Colonic mucosa (tissue), 4 donors: ENCODE measurements at regions not wholly inside any gene's neighbourhood (a gene's known extent, or its start where the extent isn't known, plus 50 kb on each side); places are given as distances from the start of the nearest gene placed in this dataset.
"Not testable (repeated sequence)": the region's sequence is repeated elsewhere in the genome, so short reads cannot be mapped to it uniquely, and the experiment has no call there.

Experiments
- DNase-seq: peaks from one replicate; pipeline ENCODE4 v3.0.0-alpha.2; 2020
- H3K27ac ChIP-seq: fragments of 200-600 bp; one replicate; pipeline ENCODE4 v1.8.0; 2021
- H3K27me3 ChIP-seq: fragments of 200-600 bp; one replicate; pipeline ENCODE4 v1.8.0; 2021
- H3K36me3 ChIP-seq: fragments of 200-600 bp; one replicate; pipeline ENCODE4 v1.8.0; 2021
- H3K4me1 ChIP-seq: fragments of 200-600 bp; one replicate; pipeline ENCODE4 v1.8.0; 2021; ENCODE audit warnings: mild to moderate bottlenecking
- H3K4me3 ChIP-seq: fragments of 200-600 bp; one replicate; pipeline ENCODE4 v1.8.0; 2021
- H3K9ac ChIP-seq, 2 donors: one replicate each; pipeline ENCODE4 v1.7.0; 2013; ENCODE audit warnings: control low read depth in 2 of 2, low read depth in 2 of 2, low read length in 2 of 2
- H3K9me3 ChIP-seq: fragments of 200-600 bp; one replicate; pipeline ENCODE4 v1.8.0; 2021
- CTCF ChIP-seq: fragments of 200-600 bp; IDR thresholded peaks from one replicate; pipeline ENCODE4 v1.8.0; 2022; ENCODE audit warnings: antibody characterized with exemption, mild to moderate bottlenecking
- intact Hi-C: fragments of 100-400 bp; cut with DNase I; formaldehyde crosslinking; loops from one replicate; pipeline ENCODE4 v1.14.1; 2022
- donor health status: healthy.
- donor health status: DM: no; HTN: no; CAD: no.
- donor health status: DM: no; HTN: no; CAD: no.

- Histone ChIP-seq H3K4me3 (no peak overlapping the region), H3K4me1 (no peaks in the 10 kb centered on the region), H3K9ac (no peak overlapping the region), H3K36me3 (no peaks in the 10 kb centered on the region), H3K27me3 (no peaks in the 10 kb centered on the region), H3K27ac (no peak overlapping the region), H3K9me3 (no peaks in the 10 kb centered on the region)
- peak; percentile 51 for TF ChIP-seq CTCF
- peak; percentile 40 for DNase-seq
- intact Hi-C loops: no loop called here
These were observed 213.6 kb downstream of the DAD1 start for GRCh38 chr14:22375321-22375930.

- Histone ChIP-seq H3K27me3 (no peaks in the 10 kb centered on the region), H3K36me3 (no peaks in the 10 kb centered on the region), H3K9me3 (no peaks in the 10 kb centered on the region), H3K27ac (no peak overlapping the region), H3K4me3 (no peak overlapping the region), H3K4me1 (no peaks in the 10 kb centered on the region), H3K9ac (no peak overlapping the region)
- DNase-seq: no peak
- intact Hi-C loops: no loop called here
- no peak for TF ChIP-seq CTCF
These were observed 218.8 kb downstream of the DAD1 start for GRCh38 chr14:22370084-22370847.

- intact Hi-C loops: no loop called here
- H3K4me3 ChIP-seq: no peak overlapping the region
- no peak overlapping the region for H3K9ac ChIP-seq
- DNase-seq: no peak
- H3K36me3 ChIP-seq: no peaks in the 10 kb centered on the region
- H3K27ac ChIP-seq: no peak overlapping the region
- H3K4me1 ChIP-seq: no peaks in the 10 kb centered on the region
- TF ChIP-seq CTCF: no peak
- H3K27me3 ChIP-seq: no peaks in the 10 kb centered on the region
- no peaks in the 10 kb centered on the region for H3K9me3 ChIP-seq
These were observed 230.3 kb downstream of the DAD1 start for GRCh38 chr14:22358726-22359125.

GRCh38 chr14:22349281-22349680, 239.7 kb downstream of the DAD1 start:
- DNase-seq, intact Hi-C loops: not testable (repeated sequence)

GRCh38 chr14:22344673-22345072, 244.4 kb downstream of the DAD1 start:
- intact Hi-C loops: no loop called here
- no peak overlapping the region for H3K4me3 ChIP-seq
- no peak for TF ChIP-seq CTCF
- no peaks in the 10 kb centered on the region for H3K9me3 ChIP-seq
- no peaks in the 10 kb centered on the region for H3K4me1 ChIP-seq
- H3K27ac ChIP-seq: no peak overlapping the region
- no peaks in the 10 kb centered on the region for H3K36me3 ChIP-seq
- H3K9ac ChIP-seq: no peak overlapping the region
- DNase-seq: no peak
- H3K27me3 ChIP-seq: no peaks in the 10 kb centered on the region

More at GRCh38 chr14:22349281-22349680, 239.7 kb downstream of the DAD1 start:
- not testable (repeated sequence) for H3K27ac ChIP-seq, H3K4me1 ChIP-seq, H3K9me3 ChIP-seq, H3K4me3 ChIP-seq, H3K27me3 ChIP-seq, H3K9ac ChIP-seq, H3K36me3 ChIP-seq

- H3K9ac ChIP-seq, intact Hi-C loops, H3K4me1 ChIP-seq, DNase-seq, H3K27ac ChIP-seq, H3K27me3 ChIP-seq, H3K9me3 ChIP-seq, H3K4me3 ChIP-seq, H3K36me3 ChIP-seq: not testable (repeated sequence)
These were observed 244.8 kb downstream of the DAD1 start for GRCh38 chr14:22344209-22344608.
